ENCODE measurements at regions not wholly inside any gene's neighbourhood (a gene's known extent, or its start where the extent isn't known, plus 50 kb on each side); places are given as distances from the start of the nearest gene placed in this dataset.

GRCh38 chr2:2708575-2709430 is 377.7 kb upstream of the MYT1L start:
- POLR2A ChIA-PET: no interaction called here

More at GRCh38 chr2:2708575-2709430, 377.7 kb upstream of the MYT1L start:
- no peak overlapping the region for H3K27ac ChIP-seq (ENCODE audit: control insufficient read depth, insufficient read depth)
- no peak for FAIRE-seq
- TF ChIP-seq NR2C2 (IDR thresholded peaks at IDR 0.05; ENCODE audit: borderline replicate concordance, control insufficient read depth, insufficient read length, low read depth) (no peak), CHD2 (IDR thresholded peaks at IDR 0.05; ENCODE audit: borderline replicate concordance, low read depth, low read length) (no peak), LARP7 (IDR thresholded peaks at IDR 0.05) (no peak), SUZ12 (IDR thresholded peaks at IDR 0.05; ENCODE audit: unreplicated experiment) (no peak), USF2 (IDR thresholded peaks at IDR 0.05; ENCODE audit: borderline replicate concordance, low read depth, low read length) (no peak), E2F4 (IDR thresholded peaks at IDR 0.05; ENCODE audit: low read depth, low read length) (no peak), KLF5 (IDR thresholded peaks at IDR 0.05; ENCODE audit: partially characterized antibody) (no peak), CEBPB (IDR thresholded peaks at IDR 0.05; ENCODE audit: borderline replicate concordance in 1 of 2, low read depth in 2 of 2, low read length in 2 of 2) (no peak), WRNIP1 (IDR thresholded peaks at IDR 0.05; ENCODE audit: borderline replicate concordance, low read depth, low read length) (no peak), YBX1 (IDR thresholded peaks at IDR 0.05) (no peak), POLR2A (IDR thresholded peaks at IDR 0.05; ENCODE audit: low read depth, low read length) (no peak), FOXM1 (IDR thresholded peaks at IDR 0.05; ENCODE audit: low read depth, low read length) (no peak), CHD4 (IDR thresholded peaks at IDR 0.05) (no peak), KDM1A (IDR thresholded peaks at IDR 0.05; ENCODE audit: borderline replicate concordance) (no peak), ZNF207 (IDR thresholded peaks at IDR 0.05; ENCODE audit: borderline replicate concordance) (no peak), ZNF384 (IDR thresholded peaks at IDR 0.05; ENCODE audit: borderline replicate concordance, low read depth, low read length) (no peak), MXI1 (IDR thresholded peaks at IDR 0.05; ENCODE audit: low read depth, low read length) (no peak)
- H3K9me3 ChIP-seq (replicated peaks; ENCODE audit: control insufficient read depth, insufficient read depth, low read length): no peaks in the 10 kb centered on the region
- RAD21 ChIA-PET (ENCODE audit: unreplicated experiment): no interaction called here
- intact Hi-C loops (cut with micrococcal nuclease; ENCODE audit: unreplicated experiment): loop anchor here (2.0 kb wide), 1 partner anchor 34 kb away; no protein-coding TSS in a partner anchor
- no peak for DNase-seq (ENCODE audit: low read depth, low spot score)
- no peaks in the 10 kb centered on the region for H4K20me1 ChIP-seq (ENCODE audit: control insufficient read depth, insufficient read depth)
- H3K9ac ChIP-seq (ENCODE audit: control insufficient read depth, insufficient read depth, low read length): no peak overlapping the region
- H2AFZ ChIP-seq (ENCODE audit: control insufficient read depth, low read depth, low read length): no peak overlapping the region
- 68% methylated on average over 37 of the region's 37 CpGs for WGBS (ENCODE audit: insufficient coverage, insufficient replicate concordance, low lambda C conversion rate, missing lambda C conversion rate)
- H3K4me3 ChIP-seq: no peak overlapping the region
- no peaks in the 10 kb centered on the region for H3K36me3 ChIP-seq (ENCODE audit: control insufficient read depth in 2 of 2, insufficient read depth in 2 of 2, low read length in 1 of 2)
- H3K27me3 ChIP-seq (replicated peaks in 1 of 2; ENCODE audit: control insufficient read depth in 2 of 2, insufficient read depth in 2 of 2, low read length in 1 of 2): peaks cover 0 to 1% of the 10 kb centered on the region in 2 experiments; a peak in 1 of 4 replicates
- H3K4me1 ChIP-seq (ENCODE audit: control insufficient read depth, insufficient read depth, low read length): no peaks in the 10 kb centered on the region
- SMC1A ChIA-PET (ENCODE audit: uncharacterized antibody, unreplicated experiment): no interaction called here
- BruUV-seq (replicated peaks): no TSS peak
- CTCF ChIA-PET: no interaction called here
- no peaks in the 10 kb centered on the region for H3K79me2 ChIP-seq (ENCODE audit: control insufficient read depth, insufficient read depth, low read length)
- ATAC-seq: no peak
- in situ Hi-C loops (cut with MboI): no loop called here
- no peak overlapping the region for H3K4me2 ChIP-seq (ENCODE audit: control insufficient read depth, insufficient read depth)

Measured in GM12878 (cell line).